ENCODE measurements at regions not wholly inside any gene's neighbourhood (a gene's known extent, or its start where the extent isn't known, plus 50 kb on each side); places are given as distances from the start of the nearest gene placed in this dataset.
"Not testable (repeated sequence)": the region's sequence is repeated elsewhere in the genome, so short reads cannot be mapped to it uniquely, and the experiment has no call there.

DNA sequence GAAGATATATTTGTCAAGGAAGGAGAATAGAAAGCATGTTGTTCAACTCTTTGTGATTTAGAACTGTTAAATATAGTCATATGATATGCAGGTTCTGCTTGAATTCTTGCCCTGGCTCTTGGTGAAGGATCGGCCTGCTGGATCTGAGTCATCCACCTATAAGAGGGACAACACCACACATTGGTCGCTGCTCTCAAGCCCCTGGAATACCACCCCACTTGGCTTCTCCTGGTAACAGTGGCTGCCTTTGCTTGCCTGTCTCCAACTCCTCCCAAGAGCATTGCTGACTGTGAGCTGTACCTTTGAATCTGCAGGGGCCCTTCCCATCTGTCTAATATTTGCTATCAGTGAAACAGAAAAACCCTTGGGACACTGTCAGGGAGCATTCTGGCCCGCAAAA is 78.9 kb upstream of the DGKG start:
- no peak overlapping the region for H3K9ac ChIP-seq (ENCODE audit: low read length)
- H3K4me1 ChIP-seq (ENCODE audit: control insufficient read depth in 1 of 2, insufficient read depth in 2 of 2, low read length in 2 of 2), result no peaks in the 10 kb centered on the region
- no peak overlapping the region for H2AFZ ChIP-seq (ENCODE audit: insufficient read depth, low read length, poor library complexity)
- H4K12ac ChIP-seq (ENCODE audit: low read depth, low read length), result no peak overlapping the region
- no peaks in the 10 kb centered on the region for H3K79me2 ChIP-seq (ENCODE audit: control insufficient read depth, insufficient read depth, low read length, poor library complexity)
- no peak overlapping the region for H3K4ac ChIP-seq (ENCODE audit: low read depth, low read length)
- no peak overlapping the region for H2BK120ac ChIP-seq (ENCODE audit: insufficient read depth, low read length, poor library complexity)
- no peak overlapping the region for H4K8ac ChIP-seq (ENCODE audit: low read depth, low read length)
- no peak overlapping the region for H2BK5ac ChIP-seq (ENCODE audit: low read depth, low read length, poor library complexity)
- H3K23ac ChIP-seq (ENCODE audit: low read length), result no peak overlapping the region
- H3K14ac ChIP-seq (ENCODE audit: low read length), result no peak overlapping the region
- no peak overlapping the region for H3K4me2 ChIP-seq (ENCODE audit: low read length)
- no peak for DNase-seq
- no peak overlapping the region for H3K4me3 ChIP-seq (ENCODE audit: low read depth, low read length)
- H3K36me3 ChIP-seq (ENCODE audit: control insufficient read depth in 1 of 2, insufficient read depth in 2 of 2, low read length in 2 of 2), result no peaks in the 10 kb centered on the region
- H3K79me1 ChIP-seq (ENCODE audit: low read length), result no peaks in the 10 kb centered on the region
- H3K27me3 ChIP-seq (ENCODE audit: insufficient read depth, low read length), result no peaks in the 10 kb centered on the region
- no peak overlapping the region for H3K27ac ChIP-seq (ENCODE audit: low read depth, low read length)
- H2BK12ac ChIP-seq (ENCODE audit: low read length), result no peak overlapping the region
- H2AK5ac ChIP-seq (ENCODE audit: low read length), result no peak overlapping the region
- H3K18ac ChIP-seq (ENCODE audit: low read length), result no peak overlapping the region
- peaks cover 2% of the 10 kb centered on the region for H3K9me3 ChIP-seq (ENCODE audit: insufficient read depth, low read depth, low read length)
- WGBS (ENCODE audit: extremely low coverage, insufficient coverage, insufficient read length), result no CpG with 5 or more reads among the region's 3 CpGs
- H4K91ac ChIP-seq (ENCODE audit: low read depth, low read length), result no peak overlapping the region

DNA sequence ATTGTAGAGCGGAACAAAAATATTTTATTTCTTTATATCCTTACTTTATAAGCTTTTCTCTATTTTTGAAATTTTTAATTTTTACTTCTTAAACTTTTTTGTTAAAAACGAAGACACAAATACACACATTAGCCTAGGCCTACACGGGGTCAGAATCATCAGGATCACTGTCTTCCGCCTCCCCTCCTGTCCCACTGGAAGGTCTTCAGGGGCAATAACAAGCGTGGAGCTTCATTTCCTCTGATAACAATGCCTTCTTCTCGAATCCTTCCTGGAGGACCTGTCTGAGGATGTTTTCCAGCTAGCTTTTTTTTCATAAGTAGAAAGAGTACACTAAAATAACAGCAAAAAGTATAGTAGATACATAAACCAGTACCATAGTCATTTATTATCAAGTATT is 77.7 kb upstream of the DGKG start:
- Histone ChIP-seq H3K4me3 (ENCODE audit: low read depth, low read length) (no peak overlapping the region), H2AK5ac (ENCODE audit: low read length) (no peak overlapping the region), H3K9ac (ENCODE audit: low read length) (no peak overlapping the region), H3K36me3 (ENCODE audit: control insufficient read depth in 1 of 2, insufficient read depth in 2 of 2, low read length in 2 of 2) (no peaks in the 10 kb centered on the region), H3K4me2 (ENCODE audit: low read length) (no peak overlapping the region), H3K23ac (ENCODE audit: low read length) (no peak overlapping the region), H4K12ac (ENCODE audit: low read depth, low read length) (no peak overlapping the region), H3K14ac (ENCODE audit: low read length) (no peak overlapping the region), H3K79me1 (ENCODE audit: low read length) (no peaks in the 10 kb centered on the region), H3K27ac (ENCODE audit: low read depth, low read length) (no peak overlapping the region), H4K8ac (ENCODE audit: low read depth, low read length) (no peak overlapping the region), H2BK120ac (ENCODE audit: insufficient read depth, low read length, poor library complexity) (no peak overlapping the region), H3K4me1 (ENCODE audit: control insufficient read depth in 1 of 2, insufficient read depth in 2 of 2, low read length in 2 of 2) (no peaks in the 10 kb centered on the region), H3K79me2 (ENCODE audit: control insufficient read depth, insufficient read depth, low read length, poor library complexity) (no peaks in the 10 kb centered on the region), H3K4ac (ENCODE audit: low read depth, low read length) (no peak overlapping the region), H3K9me3 (ENCODE audit: insufficient read depth, low read depth, low read length) (peaks cover 2% of the 10 kb centered on the region), H3K18ac (ENCODE audit: low read length) (no peak overlapping the region), H2AFZ (ENCODE audit: insufficient read depth, low read length, poor library complexity) (no peak overlapping the region), H2BK5ac (ENCODE audit: low read depth, low read length, poor library complexity) (no peak overlapping the region), H3K27me3 (ENCODE audit: insufficient read depth, low read length) (no peaks in the 10 kb centered on the region), H2BK12ac (ENCODE audit: low read length) (no peak overlapping the region), H4K91ac (ENCODE audit: low read depth, low read length) (no peak overlapping the region)
- no peak for DNase-seq
- no CpG with 5 or more reads among the region's 6 CpGs for WGBS (ENCODE audit: extremely low coverage, insufficient coverage, insufficient read length)

DNA sequence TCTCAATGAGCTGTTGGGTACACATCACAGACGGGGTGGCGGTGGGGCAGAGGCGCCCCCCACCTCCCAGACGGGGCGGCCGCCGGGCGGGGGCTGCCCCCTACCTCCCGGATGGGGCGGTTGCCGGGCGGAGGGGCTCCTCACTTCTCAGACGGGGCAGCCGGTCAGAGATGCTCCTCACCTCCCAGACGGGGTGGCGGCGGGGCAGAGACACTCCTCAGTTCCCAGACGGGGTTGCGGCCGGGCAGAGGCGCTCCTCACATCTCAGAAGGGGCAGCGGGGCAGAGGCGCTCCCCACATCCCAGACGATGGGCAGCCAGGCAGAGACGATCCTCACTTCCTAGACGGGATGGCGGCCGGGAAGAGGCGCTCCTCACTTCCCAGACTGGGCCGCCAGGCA is 73.3 kb upstream of the DGKG start:
- not testable (repeated sequence) for H3K14ac ChIP-seq (ENCODE audit: low read length); H3K79me2 ChIP-seq (ENCODE audit: control insufficient read depth, insufficient read depth, low read length, poor library complexity)
- no CpG with 5 or more reads among the region's 30 CpGs for WGBS (ENCODE audit: extremely low coverage, insufficient coverage, insufficient read length)

DNA sequence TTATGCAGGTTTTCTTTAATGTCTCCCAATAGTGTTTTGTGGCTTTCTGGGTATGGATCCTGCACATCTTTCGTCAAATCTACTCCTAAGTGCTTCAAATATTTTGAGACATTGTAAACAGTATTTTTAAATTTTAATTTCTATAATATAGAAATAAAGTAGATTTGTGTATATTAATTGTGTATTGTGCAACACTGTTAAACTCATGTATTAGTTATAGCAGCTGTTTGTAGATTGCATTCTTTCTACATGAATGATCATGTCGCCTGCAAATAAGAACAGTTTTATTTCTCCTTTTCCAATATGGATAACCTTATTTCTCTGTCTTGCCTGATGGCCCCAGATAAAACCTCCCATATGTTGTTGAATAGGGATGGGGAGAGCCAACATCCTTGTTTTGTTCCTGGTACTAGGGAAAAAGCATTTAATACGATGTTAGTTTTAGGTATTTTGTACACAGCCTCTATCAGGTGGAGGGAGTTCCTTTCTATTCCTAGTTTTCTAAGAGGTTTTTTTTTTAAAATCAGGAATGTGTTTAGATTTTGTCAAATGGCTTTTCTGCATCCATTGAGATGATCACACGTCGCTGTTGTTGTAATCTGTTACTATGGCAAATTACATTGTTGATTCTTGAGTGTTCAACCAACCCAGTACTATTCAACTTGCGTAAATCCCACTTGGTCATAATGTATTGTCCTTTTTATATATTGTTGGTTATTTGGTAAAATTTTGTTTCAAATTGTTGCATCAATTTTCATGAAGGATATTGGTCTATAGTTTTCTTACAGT is 71.1 kb upstream of the DGKG start:
- Histone ChIP-seq H3K14ac (ENCODE audit: low read length) (no peak overlapping the region), H2BK12ac (ENCODE audit: low read length) (no peak overlapping the region), H3K79me1 (ENCODE audit: low read length) (no peaks in the 10 kb centered on the region), H2BK120ac (ENCODE audit: insufficient read depth, low read length, poor library complexity) (no peak overlapping the region), H3K79me2 (ENCODE audit: control insufficient read depth, insufficient read depth, low read length, poor library complexity) (no peaks in the 10 kb centered on the region), H3K4me3 (ENCODE audit: low read depth, low read length) (no peak overlapping the region), H3K36me3 (ENCODE audit: control insufficient read depth in 1 of 2, insufficient read depth in 2 of 2, low read length in 2 of 2) (no peaks in the 10 kb centered on the region), H3K9ac (ENCODE audit: low read length) (no peak overlapping the region), H4K12ac (ENCODE audit: low read depth, low read length) (no peak overlapping the region), H2AK5ac (ENCODE audit: low read length) (no peak overlapping the region), H2AFZ (ENCODE audit: insufficient read depth, low read length, poor library complexity) (no peak overlapping the region), H3K4ac (ENCODE audit: low read depth, low read length) (no peak overlapping the region), H3K23ac (ENCODE audit: low read length) (no peak overlapping the region), H3K27ac (ENCODE audit: low read depth, low read length) (no peak overlapping the region), H3K9me3 (ENCODE audit: insufficient read depth, low read depth, low read length) (no peaks in the 10 kb centered on the region), H4K91ac (ENCODE audit: low read depth, low read length) (no peak overlapping the region), H2BK5ac (ENCODE audit: low read depth, low read length, poor library complexity) (no peak overlapping the region), H3K4me2 (ENCODE audit: low read length) (no peak overlapping the region), H4K8ac (ENCODE audit: low read depth, low read length) (no peak overlapping the region), H3K27me3 (ENCODE audit: insufficient read depth, low read length) (no peaks in the 10 kb centered on the region), H3K18ac (ENCODE audit: low read length) (no peak overlapping the region), H3K4me1 (ENCODE audit: control insufficient read depth in 1 of 2, insufficient read depth in 2 of 2, low read length in 2 of 2) (no peaks in the 10 kb centered on the region)
- no CpG with 5 or more reads among the region's 6 CpGs for WGBS (ENCODE audit: extremely low coverage, insufficient coverage, insufficient read length)
- DNase-seq, result no peak

More for the DNA sequence above, 73.3 kb upstream of the DGKG start:
- H3K9ac ChIP-seq (ENCODE audit: low read length); H3K36me3 ChIP-seq (ENCODE audit: control insufficient read depth in 1 of 2, insufficient read depth in 2 of 2, low read length in 2 of 2); H4K12ac ChIP-seq (ENCODE audit: low read depth, low read length); H4K91ac ChIP-seq (ENCODE audit: low read depth, low read length); H3K4ac ChIP-seq (ENCODE audit: low read depth, low read length); DNase-seq; H2AK5ac ChIP-seq (ENCODE audit: low read length); H3K9me3 ChIP-seq (ENCODE audit: insufficient read depth, low read depth, low read length); H2BK5ac ChIP-seq (ENCODE audit: low read depth, low read length, poor library complexity); H3K23ac ChIP-seq (ENCODE audit: low read length); H3K4me2 ChIP-seq (ENCODE audit: low read length); H3K4me1 ChIP-seq (ENCODE audit: control insufficient read depth in 1 of 2, insufficient read depth in 2 of 2, low read length in 2 of 2); H3K4me3 ChIP-seq (ENCODE audit: low read depth, low read length); H2BK120ac ChIP-seq (ENCODE audit: insufficient read depth, low read length, poor library complexity); H3K27ac ChIP-seq (ENCODE audit: low read depth, low read length); H3K79me1 ChIP-seq (ENCODE audit: low read length); H4K8ac ChIP-seq (ENCODE audit: low read depth, low read length); H3K18ac ChIP-seq (ENCODE audit: low read length); H2AFZ ChIP-seq (ENCODE audit: insufficient read depth, low read length, poor library complexity); H3K27me3 ChIP-seq (ENCODE audit: insufficient read depth, low read length); H2BK12ac ChIP-seq (ENCODE audit: low read length): not testable (repeated sequence)

All from trophoblast cell (in vitro differentiated cells and primary cell).